ENCODE measurements at regions not wholly inside any gene's neighbourhood (a gene's known extent, or its start where the extent isn't known, plus 50 kb on each side); places are given as distances from the start of the nearest gene placed in this dataset.
"Not testable (repeated sequence)": the region's sequence is repeated elsewhere in the genome, so short reads cannot be mapped to it uniquely, and the experiment has no call there.

GRCh38 chr2:131672471-131673399 lies 145.0 kb downstream of the CCDC74A start:
- H3K9me3 Mint-ChIP-seq (ENCODE audit: low read depth); H3K27ac Mint-ChIP-seq; H3K4me1 Mint-ChIP-seq (ENCODE audit: low read depth); H3K36me3 Mint-ChIP-seq (ENCODE audit: insufficient read depth): not testable (repeated sequence)
- TF ChIP-seq, protein P1, sequence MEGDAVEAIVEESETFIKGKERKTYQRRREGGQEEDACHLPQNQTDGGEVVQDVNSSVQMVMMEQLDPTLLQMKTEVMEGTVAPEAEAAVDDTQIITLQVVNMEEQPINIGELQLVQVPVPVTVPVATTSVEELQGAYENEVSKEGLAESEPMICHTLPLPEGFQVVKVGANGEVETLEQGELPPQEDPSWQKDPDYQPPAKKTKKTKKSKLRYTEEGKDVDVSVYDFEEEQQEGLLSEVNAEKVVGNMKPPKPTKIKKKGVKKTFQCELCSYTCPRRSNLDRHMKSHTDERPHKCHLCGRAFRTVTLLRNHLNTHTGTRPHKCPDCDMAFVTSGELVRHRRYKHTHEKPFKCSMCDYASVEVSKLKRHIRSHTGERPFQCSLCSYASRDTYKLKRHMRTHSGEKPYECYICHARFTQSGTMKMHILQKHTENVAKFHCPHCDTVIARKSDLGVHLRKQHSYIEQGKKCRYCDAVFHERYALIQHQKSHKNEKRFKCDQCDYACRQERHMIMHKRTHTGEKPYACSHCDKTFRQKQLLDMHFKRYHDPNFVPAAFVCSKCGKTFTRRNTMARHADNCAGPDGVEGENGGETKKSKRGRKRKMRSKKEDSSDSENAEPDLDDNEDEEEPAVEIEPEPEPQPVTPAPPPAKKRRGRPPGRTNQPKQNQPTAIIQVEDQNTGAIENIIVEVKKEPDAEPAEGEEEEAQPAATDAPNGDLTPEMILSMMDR (IDR thresholded peaks at IDR 0.05; ENCODE audit: unreplicated experiment): peak; percentile 74
- H3K4me3 Mint-ChIP-seq (ENCODE audit: low read depth): peak overlapping the region; percentile 52
- DNase-seq (ENCODE audit: low spot score, unreplicated experiment): peak; percentile 60
- peaks cover 48% of the 10 kb centered on the region for H3K27me3 Mint-ChIP-seq

DNA sequence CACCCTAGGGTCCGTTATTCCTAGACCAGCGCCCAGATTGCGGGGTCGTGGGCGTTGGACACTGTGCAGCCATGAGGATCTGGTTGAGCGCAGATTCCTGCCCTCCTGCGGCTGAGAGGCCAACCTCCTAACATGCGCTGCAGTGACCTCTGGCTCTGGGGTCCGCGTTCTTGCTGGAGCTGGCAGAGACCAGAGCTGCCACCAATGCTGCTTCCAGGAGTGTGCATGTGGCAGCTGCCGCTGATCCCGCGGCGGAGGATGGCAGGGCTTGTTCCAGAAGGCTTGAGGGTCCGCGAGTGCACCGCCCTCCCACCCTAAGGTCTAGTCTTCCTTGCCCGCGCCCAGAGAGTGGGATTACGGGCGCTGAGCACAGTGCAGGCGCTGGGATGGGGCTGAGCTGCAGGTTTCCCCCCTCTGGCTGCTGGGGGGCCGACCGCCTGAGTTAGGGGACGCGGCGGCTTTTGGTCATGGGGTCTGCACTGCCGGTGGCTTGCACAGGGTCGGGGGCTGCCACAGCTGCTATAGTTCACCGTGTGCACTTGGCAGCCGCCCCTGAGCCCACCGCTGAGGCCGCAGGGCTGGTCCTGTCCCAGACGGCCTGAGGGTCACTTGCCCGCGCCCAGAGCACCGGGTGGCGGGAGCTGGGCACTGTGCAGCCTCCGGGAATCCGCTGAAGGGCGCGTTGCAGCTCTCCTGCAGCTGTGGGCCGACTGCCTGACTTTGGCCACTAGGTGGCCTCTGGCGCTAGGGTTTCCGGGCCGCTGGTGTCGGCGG lies 145.9 kb downstream of the CCDC74A start:
- DNase-seq (ENCODE audit: low spot score, unreplicated experiment): peak; percentile 75
- Mint-ChIP-seq H3K9me3 (ENCODE audit: low read depth) (no peaks in the 10 kb centered on the region), H3K27ac (no peak overlapping the region), H3K4me3 (ENCODE audit: low read depth) (peak overlapping the region; percentile 57), H3K36me3 (ENCODE audit: insufficient read depth) (no peaks in the 10 kb centered on the region), H3K4me1 (ENCODE audit: low read depth) (no peaks in the 10 kb centered on the region), H3K27me3 (peaks cover 51% of the 10 kb centered on the region)
- TF ChIP-seq, protein P1 (IDR thresholded peaks at IDR 0.05; ENCODE audit: unreplicated experiment): peak; percentile 94

DNA sequence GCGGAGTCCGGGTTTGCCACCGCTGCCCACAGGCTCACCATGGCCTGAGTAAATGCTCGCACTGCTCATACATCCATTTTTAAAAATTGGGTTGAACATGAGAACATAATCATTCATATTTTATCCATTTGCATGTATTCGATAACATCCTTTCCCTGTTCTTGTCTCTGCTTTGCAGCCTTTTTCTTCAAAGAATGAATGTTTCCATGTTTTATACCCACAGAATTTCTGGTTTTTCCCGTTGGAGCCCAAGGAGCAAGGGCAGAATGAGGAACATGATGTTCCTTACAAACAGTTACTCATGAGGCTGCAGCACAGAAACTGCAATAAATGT lies 146.5 kb downstream of the CCDC74A start:
- peaks cover 51% of the 10 kb centered on the region for H3K27me3 Mint-ChIP-seq
- peak overlapping the region; percentile 57 for H3K4me3 Mint-ChIP-seq (ENCODE audit: low read depth)
- H3K27ac Mint-ChIP-seq: no peak overlapping the region
- no peaks in the 10 kb centered on the region for H3K9me3 Mint-ChIP-seq (ENCODE audit: low read depth)
- H3K4me1 Mint-ChIP-seq (ENCODE audit: low read depth): no peaks in the 10 kb centered on the region
- no peak for DNase-seq (ENCODE audit: low spot score, unreplicated experiment)
- no peaks in the 10 kb centered on the region for H3K36me3 Mint-ChIP-seq (ENCODE audit: insufficient read depth)
- TF ChIP-seq, protein P1 (IDR thresholded peaks at IDR 0.05; ENCODE audit: unreplicated experiment): no peak

- H3K4me3 Mint-ChIP-seq (ENCODE audit: low read depth): peak overlapping the region; percentile 86
- H3K36me3 Mint-ChIP-seq (ENCODE audit: insufficient read depth); H3K4me1 Mint-ChIP-seq (ENCODE audit: low read depth); DNase-seq (ENCODE audit: low spot score, unreplicated experiment); H3K27ac Mint-ChIP-seq; H3K9me3 Mint-ChIP-seq (ENCODE audit: low read depth): not testable (repeated sequence)
- H3K27me3 Mint-ChIP-seq: peaks cover 18% of the 10 kb centered on the region
Measured at GRCh38 chr2:131681611-131682121, 154.0 kb downstream of the CCDC74A start.

GRCh38 chr2:131682122-131682944 lies 154.6 kb downstream of the CCDC74A start:
- no peak overlapping the region for H3K27ac Mint-ChIP-seq
- H3K36me3 Mint-ChIP-seq (ENCODE audit: insufficient read depth): peaks cover 3% of the 10 kb centered on the region
- H3K9me3 Mint-ChIP-seq (ENCODE audit: low read depth): no peaks in the 10 kb centered on the region

DNA sequence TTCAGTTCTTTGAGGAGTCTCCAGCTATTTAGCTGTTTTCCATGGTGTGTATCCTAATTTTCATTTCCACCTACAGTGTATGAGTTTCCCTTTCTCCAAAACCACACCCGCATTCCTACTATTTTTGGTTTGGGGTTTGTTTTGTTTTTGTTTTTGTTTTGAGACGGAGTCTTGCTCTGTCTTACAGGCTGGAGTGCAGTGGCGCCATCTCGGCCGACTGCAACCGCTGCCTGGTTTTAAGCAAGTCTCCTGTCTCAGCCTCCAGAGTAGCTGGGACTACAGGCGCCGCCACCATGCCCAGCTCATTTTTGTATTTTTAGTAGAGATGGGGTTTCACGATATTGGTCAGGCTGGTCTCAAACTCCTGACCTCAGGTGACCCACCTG lies 155.2 kb downstream of the CCDC74A start:
- H3K36me3 Mint-ChIP-seq (ENCODE audit: insufficient read depth); H3K27me3 Mint-ChIP-seq; DNase-seq (ENCODE audit: low spot score, unreplicated experiment); H3K27ac Mint-ChIP-seq; H3K4me1 Mint-ChIP-seq (ENCODE audit: low read depth); H3K9me3 Mint-ChIP-seq (ENCODE audit: low read depth): not testable (repeated sequence)
- peak overlapping the region; percentile 86 for H3K4me3 Mint-ChIP-seq (ENCODE audit: low read depth)

More at GRCh38 chr2:131682122-131682944, 154.6 kb downstream of the CCDC74A start:
- Mint-ChIP-seq H3K4me3 (ENCODE audit: low read depth) (peak overlapping the region; percentile 86), H3K27me3 (peaks cover 12% of the 10 kb centered on the region), H3K4me1 (ENCODE audit: low read depth) (peaks cover 8% of the 10 kb centered on the region)
- TF ChIP-seq, protein P1 (IDR thresholded peaks at IDR 0.05; ENCODE audit: unreplicated experiment): peak; percentile 45
- DNase-seq (ENCODE audit: low spot score, unreplicated experiment): peak; percentile 53

GRCh38 chr2:131684631-131685316 lies 157.1 kb downstream of the CCDC74A start:
- not testable (repeated sequence) for DNase-seq (ENCODE audit: low spot score, unreplicated experiment); H3K27me3 Mint-ChIP-seq; H3K4me3 Mint-ChIP-seq (ENCODE audit: low read depth); H3K9me3 Mint-ChIP-seq (ENCODE audit: low read depth); H3K4me1 Mint-ChIP-seq (ENCODE audit: low read depth); H3K27ac Mint-ChIP-seq
- H3K36me3 Mint-ChIP-seq (ENCODE audit: insufficient read depth): peaks cover 14% of the 10 kb centered on the region

Data from progenitor cell of endocrine pancreas (in vitro differentiated cells).